Body of pancreas (tissue), 4 donors: ENCODE measurements at regions not wholly inside any gene's neighbourhood (a gene's known extent, or its start where the extent isn't known, plus 50 kb on each side); places are given as distances from the start of the nearest gene placed in this dataset.

Source experiments
- ATAC-seq: fragments of 150-250 bp; one replicate; pipeline ENCODE4 v1.9.1; 2016
- DNase-seq, 4 donors: peaks; one replicate each; pipeline ENCODE4 v3.0.0-alpha.2; 2019
- H3K27ac ChIP-seq, 4 donors: fragments of 200-600 bp; sonication (generic); 1 replicate in 3 of 4; 2 replicates in 1 of 4; pipeline versions ENCODE4 v1.5.1 to v1.6.1; 2016 to 2019; ENCODE audit warnings: mild to moderate bottlenecking in 1 of 4, mixed read lengths in 1 of 4, moderate library complexity in 1 of 4
- H3K27me3 ChIP-seq, 2 donors: fragments of 200-600 bp; sonication (generic); one replicate each; pipeline ENCODE4 v1.6.0; 2016; ENCODE audit warnings: mild to moderate bottlenecking in 1 of 2
- H3K36me3 ChIP-seq, 2 donors: fragments of 200-600 bp; sonication (generic); replicated peaks in 1 of 2; 2 replicates each; pipeline ENCODE4 v1.5.1; 2016; ENCODE audit warnings: low read depth in 2 of 2; ENCODE audit not compliant: insufficient read depth in 1 of 2
- H3K4me1 ChIP-seq: fragments of 200-600 bp; sonication (generic); one replicate; pipeline ENCODE4 v1.6.0; 2016
- H3K4me3 ChIP-seq, 2 donors: fragments of 200-600 bp; sonication (generic); 1 replicate in 1 of 2; 2 replicates in 1 of 2; pipeline ENCODE4 v1.5.1; 2016 to 2019
- H3K9me3 ChIP-seq, 3 donors: fragments of 200-600 bp; sonication (generic); 1 replicate in 2 of 3; 2 replicates in 1 of 3; pipeline ENCODE4 v1.5.1; 2016
- CTCF ChIP-seq, 7 experiments: fragments of 450-650 bp in 4 of 7; fragments of 200-600 bp in 3 of 7; sonication (generic) in 3 of 7; IDR thresholded peaks; one replicate each; pipeline ENCODE4 v1.5.1; 2016 to 2019; ENCODE audit warnings: antibody characterized with exemption in 7 of 7
- POLR2A ChIP-seq, 3 donors: fragments of 450-650 bp; IDR thresholded peaks; one replicate each; pipeline ENCODE4 v1.6.1; 2016; ENCODE audit warnings: antibody characterized with exemption in 3 of 3, mild to moderate bottlenecking in 2 of 3
- WGBS, 2 donors: methylation state at CpG; one replicate each; pipeline ENCODE4 v1.1.5; 2017; 5-methylcytosine and 5-hydroxymethylcytosine counted together
- intact Hi-C: fragments of 100-400 bp; cut with DNase I; formaldehyde crosslinking; loops from one replicate; pipeline ENCODE4 v1.15.1; 2023

DNA sequence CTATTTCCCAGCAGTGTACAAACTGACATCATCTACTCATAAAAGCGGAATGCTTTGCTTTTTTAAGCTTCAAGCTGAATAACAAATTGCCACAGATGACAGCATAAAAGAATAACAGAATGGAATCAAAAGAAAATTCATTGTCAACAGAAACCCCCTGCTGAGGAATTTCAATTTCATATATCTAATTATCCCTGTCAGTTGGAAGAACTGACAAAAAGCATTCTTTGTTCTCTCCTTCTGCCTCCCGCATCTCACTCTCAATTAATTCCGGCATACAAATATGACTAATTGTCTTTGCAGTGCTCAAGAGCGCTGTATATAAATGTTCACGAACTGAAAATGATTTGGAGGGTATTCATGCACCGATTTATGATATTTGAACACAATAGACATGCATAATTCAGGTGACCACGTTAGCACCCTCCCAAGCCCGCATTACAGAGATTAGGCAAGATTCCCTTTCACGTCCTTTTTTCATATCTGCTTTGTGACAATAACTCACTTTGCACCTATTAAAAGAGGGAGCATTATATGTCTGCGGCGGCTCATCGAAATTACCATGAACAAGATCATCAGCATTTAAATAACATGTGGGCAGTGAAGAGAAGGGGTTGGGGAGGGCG, 277.7 kb upstream of the SALL3 start:
- H3K4me1 ChIP-seq = peaks cover 21% of the 10 kb centered on the region
- TF ChIP-seq POLR2A (IDR thresholded peaks at IDR 0.05) = no peak
- no peak for TF ChIP-seq CTCF (IDR thresholded peaks at IDR 0.05)
- no peak for ATAC-seq
- peaks cover 0 to 3% of the 10 kb centered on the region in 2 donors for H3K27me3 ChIP-seq
- DNase-seq = no peak
- H3K9me3 ChIP-seq = no peaks in the 10 kb centered on the region
- intact Hi-C loops = no loop called here
- H3K4me3 ChIP-seq = no peak overlapping the region
- no peaks in the 10 kb centered on the region for H3K36me3 ChIP-seq
- 23 to 27% methylated on average over 13 of the region's 13 CpGs for WGBS, 2 donors
- no peak overlapping the region for H3K27ac ChIP-seq

GRCh38 chr18:78703291-78703690, 276.3 kb upstream of the SALL3 start:
- WGBS, 2 donors = 87 to 91% methylated on average over 26 of the region's 26 CpGs
- Histone ChIP-seq H3K9me3 (no peaks in the 10 kb centered on the region), H3K27ac (no peak overlapping the region), H3K4me1 (peaks cover 21% of the 10 kb centered on the region), H3K4me3 (no peak overlapping the region), H3K27me3 (peaks cover 0 to 3% of the 10 kb centered on the region in 2 donors), H3K36me3 (no peaks in the 10 kb centered on the region)
- ATAC-seq (no peak), DNase-seq (no peak)
- TF ChIP-seq CTCF (IDR thresholded peaks at IDR 0.05) = no peak
- no peak for TF ChIP-seq POLR2A (IDR thresholded peaks at IDR 0.05)
- intact Hi-C loops = no loop called here

- Histone ChIP-seq H3K27me3 (peaks cover 0 to 3% of the 10 kb centered on the region in 2 donors), H3K27ac (no peak overlapping the region), H3K4me1 (peaks cover 11% of the 10 kb centered on the region), H3K9me3 (no peaks in the 10 kb centered on the region), H3K36me3 (no peaks in the 10 kb centered on the region), H3K4me3 (no peak overlapping the region)
- DNase-seq (no peak), ATAC-seq (no peak)
- intact Hi-C loops = no loop called here
- WGBS, 2 donors = 60 to 65% methylated on average over 13 to 16 of the region's 16 CpGs
- no peak for TF ChIP-seq POLR2A (IDR thresholded peaks at IDR 0.05)
- TF ChIP-seq CTCF (IDR thresholded peaks at IDR 0.05) = no peak
Measured at GRCh38 chr18:78704971-78705461, 274.6 kb upstream of the SALL3 start.

- no peak overlapping the region for H3K4me3 ChIP-seq
- no peak overlapping the region for H3K27ac ChIP-seq
- intact Hi-C loops = no loop called here
- H3K27me3 ChIP-seq = no peaks in the 10 kb centered on the region
- WGBS, 2 donors = 64 to 91% methylated on average over 3 to 8 of the region's 8 CpGs
- no peak for TF ChIP-seq POLR2A (IDR thresholded peaks at IDR 0.05)
- no peak for TF ChIP-seq CTCF (IDR thresholded peaks at IDR 0.05)
- DNase-seq (no peak), ATAC-seq (no peak)
- no peaks in the 10 kb centered on the region for H3K36me3 ChIP-seq
- no peaks in the 10 kb centered on the region for H3K9me3 ChIP-seq
- no peaks in the 10 kb centered on the region for H3K4me1 ChIP-seq
Measured at GRCh38 chr18:78709261-78709809, 270.3 kb upstream of the SALL3 start.

- no peak overlapping the region for H3K27ac ChIP-seq
- ATAC-seq = no peak
- H3K27me3 ChIP-seq = no peaks in the 10 kb centered on the region
- H3K4me1 ChIP-seq = no peaks in the 10 kb centered on the region
- 77 to 81% methylated on average over 8 of the region's 8 CpGs for WGBS, 2 donors
- no peak for DNase-seq
- no peaks in the 10 kb centered on the region for H3K9me3 ChIP-seq
- intact Hi-C loops = no loop called here
- H3K36me3 ChIP-seq = no peaks in the 10 kb centered on the region
- TF ChIP-seq POLR2A (IDR thresholded peaks at IDR 0.05) = no peak
- no peak for TF ChIP-seq CTCF (IDR thresholded peaks at IDR 0.05)
- no peak overlapping the region for H3K4me3 ChIP-seq
Measured at GRCh38 chr18:78711316-78711715, 268.3 kb upstream of the SALL3 start.
